ENCODE measurements at regions not wholly inside any gene's neighbourhood (a gene's known extent, or its start where the extent isn't known, plus 50 kb on each side); places are given as distances from the start of the nearest gene placed in this dataset.

DNA sequence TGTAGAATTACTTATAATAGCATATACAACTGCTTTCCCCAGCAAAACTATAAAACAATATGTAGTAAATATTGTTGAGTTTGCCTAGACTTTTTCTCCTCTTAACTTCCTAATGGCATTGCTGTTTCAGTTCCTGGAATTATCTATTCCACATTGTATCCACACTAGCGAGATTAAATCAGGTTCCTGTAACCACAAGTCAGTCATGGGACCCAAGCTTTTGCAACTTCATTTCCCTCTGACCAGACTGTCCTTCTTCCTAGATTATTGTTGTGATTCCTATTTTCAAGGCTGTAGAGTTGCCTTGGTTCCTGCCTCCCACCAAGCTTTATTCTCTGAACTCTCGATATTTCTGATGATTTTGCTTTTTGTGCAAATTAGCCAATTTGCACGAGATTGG lies 173.3 kb upstream of the ZNF804B start:
- no peaks in the 10 kb centered on the region for H3K4me1 ChIP-seq (ENCODE audit: control insufficient read depth, extremely low read depth, insufficient read depth, low read length)
- H3K36me3 ChIP-seq (ENCODE audit: control insufficient read depth, insufficient read depth, low read length) = no peaks in the 10 kb centered on the region
- H2AFZ ChIP-seq (ENCODE audit: low read length) = no peak overlapping the region
- no peaks in the 10 kb centered on the region for H3K27me3 ChIP-seq (ENCODE audit: control insufficient read depth, insufficient read depth, low read length)
- H4K20me1 ChIP-seq (ENCODE audit: control insufficient read depth, extremely low read depth, insufficient read depth, low read length) = no peaks in the 10 kb centered on the region
- H3K27ac ChIP-seq (ENCODE audit: insufficient read depth, low read length) = no peak overlapping the region
- no peak overlapping the region for H3K4me2 ChIP-seq (ENCODE audit: extremely low read depth, insufficient read depth, low read length)
- TF ChIP-seq EZH2 (IDR thresholded peaks at IDR 0.05; ENCODE audit: low read length, missing control alignments) = no peak
- TF ChIP-seq, protein P1, sequence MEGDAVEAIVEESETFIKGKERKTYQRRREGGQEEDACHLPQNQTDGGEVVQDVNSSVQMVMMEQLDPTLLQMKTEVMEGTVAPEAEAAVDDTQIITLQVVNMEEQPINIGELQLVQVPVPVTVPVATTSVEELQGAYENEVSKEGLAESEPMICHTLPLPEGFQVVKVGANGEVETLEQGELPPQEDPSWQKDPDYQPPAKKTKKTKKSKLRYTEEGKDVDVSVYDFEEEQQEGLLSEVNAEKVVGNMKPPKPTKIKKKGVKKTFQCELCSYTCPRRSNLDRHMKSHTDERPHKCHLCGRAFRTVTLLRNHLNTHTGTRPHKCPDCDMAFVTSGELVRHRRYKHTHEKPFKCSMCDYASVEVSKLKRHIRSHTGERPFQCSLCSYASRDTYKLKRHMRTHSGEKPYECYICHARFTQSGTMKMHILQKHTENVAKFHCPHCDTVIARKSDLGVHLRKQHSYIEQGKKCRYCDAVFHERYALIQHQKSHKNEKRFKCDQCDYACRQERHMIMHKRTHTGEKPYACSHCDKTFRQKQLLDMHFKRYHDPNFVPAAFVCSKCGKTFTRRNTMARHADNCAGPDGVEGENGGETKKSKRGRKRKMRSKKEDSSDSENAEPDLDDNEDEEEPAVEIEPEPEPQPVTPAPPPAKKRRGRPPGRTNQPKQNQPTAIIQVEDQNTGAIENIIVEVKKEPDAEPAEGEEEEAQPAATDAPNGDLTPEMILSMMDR (conservative IDR thresholded peaks at IDR 0.05 in 1 of 2, IDR thresholded peaks at IDR 0.05 in 1 of 2; ENCODE audit: low read depth in 1 of 2, low read length in 2 of 2) = no peak
- no peak overlapping the region for H3K4me3 ChIP-seq (replicated peaks in 1 of 4; ENCODE audit: control extremely low read depth in 1 of 4, insufficient read depth in 1 of 4, low read depth in 3 of 4, low read length in 4 of 4)
- H3K79me2 ChIP-seq (ENCODE audit: control insufficient read depth, insufficient read depth, low read length) = no peaks in the 10 kb centered on the region
- no peak overlapping the region for H3K9ac ChIP-seq (ENCODE audit: insufficient read depth, low read length)
- no peaks in the 10 kb centered on the region for H3K9me3 ChIP-seq (ENCODE audit: control insufficient read depth, insufficient read depth, low read depth, low read length)
- no peak for DNase-seq (ENCODE audit: low read depth in 2 of 2)

DNA sequence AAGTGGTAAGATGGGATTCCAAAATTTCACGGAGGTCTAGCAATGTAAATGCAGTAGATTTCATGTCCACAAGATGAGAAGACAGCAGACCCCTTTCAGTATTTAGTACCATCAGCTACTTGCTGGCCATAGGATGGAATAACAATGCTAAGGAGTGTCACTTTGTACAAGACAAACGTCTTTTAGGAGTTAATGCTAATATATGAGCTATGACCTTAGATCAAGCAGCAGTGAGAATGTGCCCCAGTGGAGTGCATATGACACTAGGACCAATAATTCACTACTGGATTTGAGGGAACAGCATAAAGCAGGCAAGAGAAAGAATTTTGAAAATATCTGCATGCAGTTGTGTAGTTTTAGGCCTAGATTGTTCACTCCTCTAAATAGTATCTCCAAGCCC lies 182.8 kb upstream of the ZNF804B start:
- Histone ChIP-seq H3K9me3 (ENCODE audit: control insufficient read depth, insufficient read depth, low read depth, low read length) (no peaks in the 10 kb centered on the region), H3K4me2 (ENCODE audit: extremely low read depth, insufficient read depth, low read length) (no peak overlapping the region), H3K36me3 (ENCODE audit: control insufficient read depth, insufficient read depth, low read length) (no peaks in the 10 kb centered on the region), H3K27me3 (ENCODE audit: control insufficient read depth, insufficient read depth, low read length) (no peaks in the 10 kb centered on the region), H3K4me3 (replicated peaks in 1 of 4; ENCODE audit: control extremely low read depth in 1 of 4, insufficient read depth in 1 of 4, low read depth in 3 of 4, low read length in 4 of 4) (no peak overlapping the region), H3K79me2 (ENCODE audit: control insufficient read depth, insufficient read depth, low read length) (no peaks in the 10 kb centered on the region), H3K9ac (ENCODE audit: insufficient read depth, low read length) (no peak overlapping the region), H4K20me1 (ENCODE audit: control insufficient read depth, extremely low read depth, insufficient read depth, low read length) (no peaks in the 10 kb centered on the region), H2AFZ (ENCODE audit: low read length) (no peak overlapping the region), H3K27ac (ENCODE audit: insufficient read depth, low read length) (no peak overlapping the region), H3K4me1 (ENCODE audit: control insufficient read depth, extremely low read depth, insufficient read depth, low read length) (no peaks in the 10 kb centered on the region)
- TF ChIP-seq, protein P1 (conservative IDR thresholded peaks at IDR 0.05 in 1 of 2, IDR thresholded peaks at IDR 0.05 in 1 of 2; ENCODE audit: low read depth in 1 of 2, low read length in 2 of 2) = no peak
- TF ChIP-seq EZH2 (IDR thresholded peaks at IDR 0.05; ENCODE audit: low read length, missing control alignments) = no peak
- no peak for DNase-seq (ENCODE audit: low read depth in 2 of 2)

GRCh38 chr7:88566162-88566729 lies 193.3 kb upstream of the ZNF804B start:
- TF ChIP-seq, protein P1 (conservative IDR thresholded peaks at IDR 0.05 in 1 of 2, IDR thresholded peaks at IDR 0.05 in 1 of 2; ENCODE audit: low read depth in 1 of 2, low read length in 2 of 2) = no peak
- TF ChIP-seq EZH2 (IDR thresholded peaks at IDR 0.05; ENCODE audit: low read length, missing control alignments) = no peak
- H4K20me1 ChIP-seq (ENCODE audit: control insufficient read depth, extremely low read depth, insufficient read depth, low read length) = no peaks in the 10 kb centered on the region
- no peak overlapping the region for H3K9ac ChIP-seq (ENCODE audit: insufficient read depth, low read length)

More at GRCh38 chr7:88566162-88566729, 193.3 kb upstream of the ZNF804B start:
- Histone ChIP-seq H3K36me3 (ENCODE audit: control insufficient read depth, insufficient read depth, low read length) (no peaks in the 10 kb centered on the region), H3K4me3 (replicated peaks in 1 of 4; ENCODE audit: control extremely low read depth in 1 of 4, insufficient read depth in 1 of 4, low read depth in 3 of 4, low read length in 4 of 4) (no peak overlapping the region), H3K27me3 (ENCODE audit: control insufficient read depth, insufficient read depth, low read length) (no peaks in the 10 kb centered on the region), H3K27ac (ENCODE audit: insufficient read depth, low read length) (no peak overlapping the region), H3K9me3 (ENCODE audit: control insufficient read depth, insufficient read depth, low read depth, low read length) (no peaks in the 10 kb centered on the region), H2AFZ (ENCODE audit: low read length) (no peak overlapping the region), H3K4me2 (ENCODE audit: extremely low read depth, insufficient read depth, low read length) (no peak overlapping the region), H3K79me2 (ENCODE audit: control insufficient read depth, insufficient read depth, low read length) (no peaks in the 10 kb centered on the region), H3K4me1 (ENCODE audit: control insufficient read depth, extremely low read depth, insufficient read depth, low read length) (no peaks in the 10 kb centered on the region)
- DNase-seq (ENCODE audit: low read depth in 2 of 2) = no peak

Measured in fibroblast of lung (primary cell).